Memory B cell (primary cell): ENCODE measurements at regions not wholly inside any gene's neighbourhood (a gene's known extent, or its start where the extent isn't known, plus 50 kb on each side); places are given as distances from the start of the nearest gene placed in this dataset.

Experiments
- ATAC-seq: fragments of 150-1000 bp; cut with Tn5 transposase; 2 replicates; pipeline ENCODE4 v1.10.0; 2021; ENCODE audit warnings: low read depth, mild to moderate bottlenecking, moderate library complexity
- DNase-seq, 2 donors: peaks; one replicate each; pipeline ENCODE4 v3.0.0; 2022; ENCODE audit warnings: low spot score in 2 of 2
- H3K27ac Mint-ChIP-seq: one replicate; pipeline ENCODE4 v1.8.0; 2022; ENCODE audit warnings: mild to moderate bottlenecking, moderate library complexity, mixed read lengths
- H3K27me3 Mint-ChIP-seq: one replicate; pipeline ENCODE4 v1.8.0; 2022; ENCODE audit warnings: mixed read lengths
- H3K36me3 Mint-ChIP-seq: one replicate; pipeline ENCODE4 v1.8.0; 2022; ENCODE audit warnings: mild to moderate bottlenecking, mixed read lengths
- H3K4me1 Mint-ChIP-seq: one replicate; pipeline ENCODE4 v1.8.0; 2022; ENCODE audit warnings: mixed read lengths
- H3K4me3 Mint-ChIP-seq: one replicate; pipeline ENCODE4 v1.8.0; 2022; ENCODE audit warnings: mild to moderate bottlenecking, moderate library complexity, mixed read lengths
- H3K9me3 Mint-ChIP-seq: one replicate; pipeline ENCODE4 v1.8.0; 2022; ENCODE audit warnings: mixed read lengths

GRCh38 chr13:106681997-106682396, 114.1 kb upstream of the ARGLU1 start:
- Mint-ChIP-seq H3K9me3 (no peaks in the 10 kb centered on the region), H3K27me3 (peaks cover 8% of the 10 kb centered on the region), H3K4me3 (no peak overlapping the region), H3K4me1 (peaks cover 6% of the 10 kb centered on the region), H3K36me3 (no peaks in the 10 kb centered on the region), H3K27ac (no peak overlapping the region)
- no peak for ATAC-seq
- DNase-seq = no peak

GRCh38 chr13:106681536-106681935, 113.6 kb upstream of the ARGLU1 start:
- no peaks in the 10 kb centered on the region for H3K9me3 Mint-ChIP-seq
- H3K4me1 Mint-ChIP-seq = peaks cover 6% of the 10 kb centered on the region
- ATAC-seq (no peak), DNase-seq (no peak)
- H3K27ac Mint-ChIP-seq = no peak overlapping the region
- H3K36me3 Mint-ChIP-seq = no peaks in the 10 kb centered on the region
- H3K4me3 Mint-ChIP-seq = no peak overlapping the region
- H3K27me3 Mint-ChIP-seq = peaks cover 8% of the 10 kb centered on the region

- Mint-ChIP-seq H3K4me3 (no peak overlapping the region), H3K27ac (no peak overlapping the region), H3K27me3 (peaks cover 8% of the 10 kb centered on the region), H3K9me3 (no peaks in the 10 kb centered on the region), H3K36me3 (no peaks in the 10 kb centered on the region), H3K4me1 (peaks cover 6% of the 10 kb centered on the region)
- no peak for ATAC-seq
- no peak for DNase-seq
These were observed 113.0 kb upstream of the ARGLU1 start for GRCh38 chr13:106680796-106681472.

GRCh38 chr13:106678646-106679418, 110.9 kb upstream of the ARGLU1 start:
- no peak overlapping the region for H3K4me3 Mint-ChIP-seq
- peaks cover 8% of the 10 kb centered on the region for H3K27me3 Mint-ChIP-seq
- peaks cover 6% of the 10 kb centered on the region for H3K4me1 Mint-ChIP-seq
- H3K36me3 Mint-ChIP-seq = no peaks in the 10 kb centered on the region
- no peak for DNase-seq
- H3K9me3 Mint-ChIP-seq = no peaks in the 10 kb centered on the region
- no peak for ATAC-seq
- no peak overlapping the region for H3K27ac Mint-ChIP-seq

GRCh38 chr13:106675311-106675710, 107.4 kb upstream of the ARGLU1 start:
- ATAC-seq (no peak), DNase-seq (no peak)
- Mint-ChIP-seq H3K27me3 (peaks cover 5% of the 10 kb centered on the region), H3K4me3 (no peak overlapping the region), H3K9me3 (no peaks in the 10 kb centered on the region), H3K4me1 (no peaks in the 10 kb centered on the region), H3K36me3 (no peaks in the 10 kb centered on the region), H3K27ac (no peak overlapping the region)

GRCh38 chr13:106660746-106661625, 93.0 kb upstream of the ARGLU1 start:
- no peak for ATAC-seq
- Mint-ChIP-seq H3K4me3 (no peak overlapping the region), H3K4me1 (no peaks in the 10 kb centered on the region), H3K9me3 (no peaks in the 10 kb centered on the region), H3K27ac (no peak overlapping the region), H3K27me3 (peaks cover 3% of the 10 kb centered on the region), H3K36me3 (no peaks in the 10 kb centered on the region)
- DNase-seq = no peak

GRCh38 chr13:106657104-106657503, 89.2 kb upstream of the ARGLU1 start:
- no peak overlapping the region for H3K4me3 Mint-ChIP-seq
- H3K4me1 Mint-ChIP-seq = no peaks in the 10 kb centered on the region
- DNase-seq (no peak), ATAC-seq (no peak)
- no peaks in the 10 kb centered on the region for H3K36me3 Mint-ChIP-seq
- no peaks in the 10 kb centered on the region for H3K9me3 Mint-ChIP-seq
- no peak overlapping the region for H3K27ac Mint-ChIP-seq
- peaks cover 3% of the 10 kb centered on the region for H3K27me3 Mint-ChIP-seq

- Mint-ChIP-seq H3K36me3 (no peaks in the 10 kb centered on the region), H3K27ac (no peak overlapping the region), H3K4me3 (no peak overlapping the region), H3K4me1 (no peaks in the 10 kb centered on the region), H3K27me3 (peaks cover 3% of the 10 kb centered on the region), H3K9me3 (no peaks in the 10 kb centered on the region)
- DNase-seq (no peak), ATAC-seq (no peak)
These were observed 88.2 kb upstream of the ARGLU1 start for GRCh38 chr13:106656186-106656585.

- no peak overlapping the region for H3K4me3 Mint-ChIP-seq
- no peaks in the 10 kb centered on the region for H3K36me3 Mint-ChIP-seq
These were observed 83.5 kb upstream of the ARGLU1 start for GRCh38 chr13:106651442-106651841.

GRCh38 chr13:106650690-106651205, 82.8 kb upstream of the ARGLU1 start:
- Mint-ChIP-seq H3K4me3 (no peak overlapping the region), H3K9me3 (no peaks in the 10 kb centered on the region), H3K27me3 (no peaks in the 10 kb centered on the region), H3K4me1 (no peaks in the 10 kb centered on the region), H3K27ac (no peak overlapping the region), H3K36me3 (no peaks in the 10 kb centered on the region)
- DNase-seq = no peak
- ATAC-seq = no peak

More at GRCh38 chr13:106651442-106651841, 83.5 kb upstream of the ARGLU1 start:
- H3K4me1 Mint-ChIP-seq = no peaks in the 10 kb centered on the region
- H3K27me3 Mint-ChIP-seq = no peaks in the 10 kb centered on the region
- ATAC-seq (no peak), DNase-seq (no peak)
- H3K9me3 Mint-ChIP-seq = no peaks in the 10 kb centered on the region
- no peak overlapping the region for H3K27ac Mint-ChIP-seq

GRCh38 chr13:106649495-106649894, 81.6 kb upstream of the ARGLU1 start:
- no peaks in the 10 kb centered on the region for H3K4me1 Mint-ChIP-seq
- no peak for DNase-seq
- no peak for ATAC-seq
- no peaks in the 10 kb centered on the region for H3K27me3 Mint-ChIP-seq
- H3K36me3 Mint-ChIP-seq = no peaks in the 10 kb centered on the region
- no peak overlapping the region for H3K27ac Mint-ChIP-seq
- H3K9me3 Mint-ChIP-seq = no peaks in the 10 kb centered on the region
- H3K4me3 Mint-ChIP-seq = no peak overlapping the region

GRCh38 chr13:106640515-106640914, 72.6 kb upstream of the ARGLU1 start:
- ATAC-seq (no peak), DNase-seq (no peak)
- no peak overlapping the region for H3K4me3 Mint-ChIP-seq
- no peaks in the 10 kb centered on the region for H3K36me3 Mint-ChIP-seq
- H3K27me3 Mint-ChIP-seq = peaks cover 2% of the 10 kb centered on the region
- H3K4me1 Mint-ChIP-seq = no peaks in the 10 kb centered on the region
- no peak overlapping the region for H3K27ac Mint-ChIP-seq
- no peaks in the 10 kb centered on the region for H3K9me3 Mint-ChIP-seq

GRCh38 chr13:106637519-106637918, 69.6 kb upstream of the ARGLU1 start:
- ATAC-seq = no peak
- no peak overlapping the region for H3K27ac Mint-ChIP-seq
- H3K9me3 Mint-ChIP-seq = no peaks in the 10 kb centered on the region
- no peak for DNase-seq
- H3K27me3 Mint-ChIP-seq = peaks cover 2% of the 10 kb centered on the region
- no peaks in the 10 kb centered on the region for H3K4me1 Mint-ChIP-seq
- no peak overlapping the region for H3K4me3 Mint-ChIP-seq
- no peaks in the 10 kb centered on the region for H3K36me3 Mint-ChIP-seq

- Mint-ChIP-seq H3K36me3 (no peaks in the 10 kb centered on the region), H3K4me3 (no peak overlapping the region), H3K27ac (no peak overlapping the region), H3K4me1 (no peaks in the 10 kb centered on the region), H3K27me3 (peaks cover 2% of the 10 kb centered on the region), H3K9me3 (no peaks in the 10 kb centered on the region)
- DNase-seq (no peak), ATAC-seq (no peak)
These were observed 68.6 kb upstream of the ARGLU1 start for GRCh38 chr13:106636492-106636891.
